AG09319 (cell line): ENCODE measurements at regions not wholly inside any gene's neighbourhood (a gene's known extent, or its start where the extent isn't known, plus 50 kb on each side); places are given as distances from the start of the nearest gene placed in this dataset.

Experiments
- DNase-seq: peaks from one replicate; pipeline ENCODE4 v3.0.0-alpha.2; 2010; ENCODE audit warnings: low read depth; ENCODE audit errors: extremely low read depth
- TF ChIP-seq, protein P1 (sequence below): IDR thresholded peaks from 2 replicates; pipeline ENCODE4 v1.5.1; 2011; ENCODE audit warnings: low read depth, mild to moderate bottlenecking, inconsistent platforms, low read length, moderate library complexity

DNA sequence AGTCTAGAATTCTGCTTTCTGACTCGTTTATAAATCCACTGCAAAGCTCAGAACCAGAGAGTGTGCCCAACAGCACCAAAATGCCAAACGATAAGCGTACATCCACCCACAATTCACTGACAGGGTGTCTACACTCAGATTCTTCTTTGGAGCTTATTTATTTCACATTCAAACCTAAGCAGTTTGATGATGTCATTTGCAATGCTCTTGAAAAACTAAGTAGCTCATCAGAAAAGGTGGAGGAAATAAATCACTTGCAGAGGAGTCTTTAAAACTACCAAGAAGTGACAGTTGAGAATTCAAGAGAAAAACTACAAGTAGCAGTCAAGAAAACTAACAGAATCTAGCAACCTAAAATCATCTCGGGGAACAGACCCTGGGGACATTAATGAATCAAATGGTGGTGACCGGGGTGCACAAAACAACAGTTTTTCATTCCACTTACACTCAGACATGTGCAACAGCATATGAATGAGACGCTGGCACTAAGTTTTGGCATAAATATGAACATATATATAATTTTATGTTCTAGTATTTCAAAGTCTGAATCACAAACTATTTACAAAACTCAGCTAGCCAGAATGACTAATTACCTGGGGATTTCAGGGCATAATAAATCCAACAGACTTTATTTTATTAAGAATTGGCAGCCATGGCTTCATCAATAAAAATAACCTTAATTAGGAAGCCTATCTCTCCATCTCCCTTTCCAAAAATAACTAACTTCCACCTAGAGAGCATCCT is 119.4 kb downstream of the SIPA1L2 start:
- no peak for DNase-seq
- TF ChIP-seq, protein P1, sequence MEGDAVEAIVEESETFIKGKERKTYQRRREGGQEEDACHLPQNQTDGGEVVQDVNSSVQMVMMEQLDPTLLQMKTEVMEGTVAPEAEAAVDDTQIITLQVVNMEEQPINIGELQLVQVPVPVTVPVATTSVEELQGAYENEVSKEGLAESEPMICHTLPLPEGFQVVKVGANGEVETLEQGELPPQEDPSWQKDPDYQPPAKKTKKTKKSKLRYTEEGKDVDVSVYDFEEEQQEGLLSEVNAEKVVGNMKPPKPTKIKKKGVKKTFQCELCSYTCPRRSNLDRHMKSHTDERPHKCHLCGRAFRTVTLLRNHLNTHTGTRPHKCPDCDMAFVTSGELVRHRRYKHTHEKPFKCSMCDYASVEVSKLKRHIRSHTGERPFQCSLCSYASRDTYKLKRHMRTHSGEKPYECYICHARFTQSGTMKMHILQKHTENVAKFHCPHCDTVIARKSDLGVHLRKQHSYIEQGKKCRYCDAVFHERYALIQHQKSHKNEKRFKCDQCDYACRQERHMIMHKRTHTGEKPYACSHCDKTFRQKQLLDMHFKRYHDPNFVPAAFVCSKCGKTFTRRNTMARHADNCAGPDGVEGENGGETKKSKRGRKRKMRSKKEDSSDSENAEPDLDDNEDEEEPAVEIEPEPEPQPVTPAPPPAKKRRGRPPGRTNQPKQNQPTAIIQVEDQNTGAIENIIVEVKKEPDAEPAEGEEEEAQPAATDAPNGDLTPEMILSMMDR: no peak

DNA sequence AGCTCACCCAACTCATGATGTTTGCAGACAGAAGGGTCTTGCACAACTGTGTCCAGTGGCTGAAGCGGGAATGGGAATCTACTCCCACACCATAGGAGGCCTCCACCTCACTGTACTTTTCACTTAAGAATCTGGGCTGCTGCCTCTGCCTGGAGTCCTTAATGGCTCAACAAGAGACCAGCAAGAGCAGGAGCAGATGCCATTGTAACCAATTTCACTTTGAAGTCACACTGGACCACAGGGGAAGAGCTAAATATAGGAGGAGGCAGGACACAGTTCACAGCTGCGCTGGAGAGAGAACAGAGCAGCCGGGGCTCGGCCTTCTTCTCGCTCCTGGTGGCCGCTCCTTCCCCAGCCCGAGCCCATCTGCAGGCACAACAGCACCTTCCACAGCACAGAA is 120.4 kb downstream of the SIPA1L2 start:
- TF ChIP-seq, protein P1: no peak
- DNase-seq: no peak

DNA sequence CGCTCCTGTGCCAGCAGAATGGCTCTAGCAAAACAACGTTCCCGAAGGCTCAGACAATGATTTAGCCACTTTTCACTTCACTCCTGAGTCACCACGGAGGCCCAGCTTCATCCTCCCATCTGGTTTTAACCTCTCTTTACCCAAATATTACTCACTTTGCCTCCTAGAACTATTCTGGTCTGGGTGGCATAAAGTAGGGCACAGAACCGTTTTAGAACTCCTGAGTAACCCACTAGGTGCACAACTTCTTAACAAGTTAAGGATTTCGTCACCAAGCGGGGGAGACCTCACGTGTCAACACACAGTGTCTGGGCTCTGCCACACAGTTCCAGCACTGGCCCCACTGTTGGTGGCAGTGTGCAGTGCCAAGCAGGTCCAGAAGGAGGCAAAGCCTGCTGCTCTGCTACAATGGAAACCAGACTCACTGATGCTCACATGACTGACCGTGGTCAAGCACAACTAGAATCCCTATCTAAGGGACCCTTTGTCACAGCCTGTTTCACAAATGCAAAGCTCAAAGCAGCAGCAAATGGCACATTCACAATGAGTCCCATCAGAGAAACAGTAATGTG is 121.7 kb downstream of the SIPA1L2 start:
- DNase-seq: no peak
- TF ChIP-seq, protein P1: no peak

DNA sequence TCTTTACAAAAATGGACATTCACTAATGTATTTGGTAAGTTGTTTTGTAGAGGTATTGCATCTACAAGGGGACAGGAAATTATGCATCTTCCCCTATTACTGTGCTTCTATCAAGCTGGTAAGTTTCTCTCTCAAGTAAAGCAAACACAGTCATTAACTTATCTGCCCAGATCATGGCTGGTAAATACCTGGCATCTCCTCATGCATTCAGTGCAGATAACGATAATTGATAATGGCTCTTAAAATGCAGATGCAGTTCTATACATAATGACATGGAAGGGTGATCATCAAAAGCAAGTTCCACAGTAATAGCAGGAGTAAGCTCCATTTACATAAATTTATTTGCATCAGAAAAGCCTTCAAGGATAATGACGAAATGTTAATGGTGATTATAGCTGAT is 122.4 kb downstream of the SIPA1L2 start:
- TF ChIP-seq, protein P1: no peak

DNA sequence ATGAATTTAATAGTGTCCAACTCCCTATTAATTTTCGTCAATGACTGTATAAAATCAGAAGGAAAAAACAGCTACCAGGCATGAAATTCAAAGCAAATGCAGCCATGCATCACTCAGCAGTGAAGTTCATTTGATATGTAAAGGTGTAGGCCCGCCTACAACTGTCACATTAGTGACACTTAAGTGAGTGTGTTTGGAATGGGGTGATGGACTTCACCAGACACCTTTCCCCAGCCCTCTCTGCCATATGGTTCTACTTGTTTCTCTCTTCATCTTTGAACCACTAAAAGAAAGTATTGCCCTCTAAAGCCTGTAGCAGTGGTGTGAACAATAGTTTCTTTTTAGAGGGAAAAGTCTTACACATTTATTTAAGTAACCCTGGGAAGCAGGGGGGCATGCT is 124.0 kb downstream of the SIPA1L2 start:
- DNase-seq: no peak
- TF ChIP-seq, protein P1: no peak

More for the DNA sequence above, 122.4 kb downstream of the SIPA1L2 start:
- no peak for DNase-seq

DNA sequence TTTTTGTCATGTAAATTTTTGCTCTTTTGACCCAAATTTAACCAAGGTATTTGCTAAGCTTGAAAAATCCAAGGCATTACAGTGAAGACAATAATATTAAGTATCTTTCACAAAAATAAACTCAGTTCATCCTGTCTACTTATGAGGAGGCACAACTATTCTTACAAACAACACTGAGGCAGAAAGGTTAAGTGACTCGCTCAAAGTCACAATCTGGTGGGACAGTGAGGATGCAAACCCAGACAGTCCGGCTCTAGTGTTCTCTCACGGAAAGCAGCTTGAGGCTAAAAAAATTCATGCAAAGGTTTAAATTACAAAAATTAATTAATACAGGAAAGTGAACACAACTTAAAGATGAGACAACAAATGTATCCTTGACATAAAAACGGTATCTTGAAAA is 125.3 kb downstream of the SIPA1L2 start:
- no peak for DNase-seq
- TF ChIP-seq, protein P1: no peak

DNA sequence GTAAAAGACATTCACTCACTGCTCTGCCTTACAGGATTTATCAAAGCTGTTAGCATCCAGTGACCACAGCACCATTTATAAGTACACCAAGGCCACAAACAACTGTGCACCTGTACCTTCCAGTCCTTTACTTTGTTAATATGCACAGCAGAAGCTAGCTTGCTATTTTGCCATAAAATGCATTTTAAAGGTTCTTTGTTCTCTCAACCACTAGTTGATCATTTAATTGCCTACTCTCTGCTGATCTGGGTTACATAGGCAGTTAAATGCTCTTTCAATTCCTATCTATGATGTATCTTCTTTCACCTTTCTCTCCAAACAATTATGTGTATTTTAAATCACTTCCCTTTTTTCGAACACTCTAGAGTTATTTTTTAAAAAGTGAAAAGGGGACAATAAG is 126.4 kb downstream of the SIPA1L2 start:
- TF ChIP-seq, protein P1: no peak
- DNase-seq: no peak
